ENCODE measurements at regions not wholly inside any gene's neighbourhood (a gene's known extent, or its start where the extent isn't known, plus 50 kb on each side); places are given as distances from the start of the nearest gene placed in this dataset.

DNA sequence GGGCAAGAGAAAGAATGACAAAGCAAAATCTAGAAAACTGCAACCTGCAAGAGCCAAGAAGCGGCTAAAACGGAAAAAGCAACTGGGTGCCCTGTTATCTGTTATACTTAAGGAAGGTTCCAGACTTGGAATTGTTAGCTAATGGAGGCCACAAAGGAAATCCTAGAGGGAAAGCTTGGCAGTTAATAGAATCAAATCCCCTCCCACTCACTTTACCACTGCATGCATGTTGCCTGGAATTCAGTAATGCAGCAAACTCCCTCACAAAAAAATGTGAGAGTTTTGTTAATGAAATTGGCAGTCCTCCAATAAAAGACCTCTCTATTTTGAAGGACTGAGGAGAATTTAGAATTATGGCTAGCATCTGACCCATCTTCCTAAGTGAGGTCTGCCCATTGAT lies 164.2 kb upstream of the SOX5 start:
- no peak overlapping the region for H3K4me3 ChIP-seq (ENCODE audit: low read length)
- no peak for DNase-seq (ENCODE audit: low read depth, low spot score)

DNA sequence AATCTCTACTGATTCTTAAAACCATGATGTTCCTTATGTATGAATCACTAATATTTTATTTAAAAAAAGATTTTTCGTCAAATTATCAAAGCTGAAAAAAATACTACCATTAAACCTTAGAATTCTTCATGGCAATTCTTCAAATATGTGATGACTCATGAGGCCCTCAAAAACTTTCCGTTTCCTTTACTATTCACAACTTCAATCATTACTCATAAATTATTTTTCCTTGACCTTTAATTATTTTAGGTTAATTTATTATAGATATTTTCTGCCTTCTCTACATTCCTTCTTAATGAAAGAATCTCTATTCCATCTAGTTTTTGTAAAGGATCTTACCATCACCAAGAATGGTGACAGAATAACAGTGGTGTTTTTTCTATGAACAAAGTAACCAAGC lies 162.1 kb upstream of the SOX5 start:
- no peak for DNase-seq (ENCODE audit: low read depth, low spot score)
- H3K4me3 ChIP-seq (ENCODE audit: low read length), result no peak overlapping the region

GRCh38 chr12:24111086-24111485 lies 161.6 kb upstream of the SOX5 start:
- H3K4me3 ChIP-seq (ENCODE audit: low read length), result no peak overlapping the region
- no peak for DNase-seq (ENCODE audit: low read depth, low spot score)

DNA sequence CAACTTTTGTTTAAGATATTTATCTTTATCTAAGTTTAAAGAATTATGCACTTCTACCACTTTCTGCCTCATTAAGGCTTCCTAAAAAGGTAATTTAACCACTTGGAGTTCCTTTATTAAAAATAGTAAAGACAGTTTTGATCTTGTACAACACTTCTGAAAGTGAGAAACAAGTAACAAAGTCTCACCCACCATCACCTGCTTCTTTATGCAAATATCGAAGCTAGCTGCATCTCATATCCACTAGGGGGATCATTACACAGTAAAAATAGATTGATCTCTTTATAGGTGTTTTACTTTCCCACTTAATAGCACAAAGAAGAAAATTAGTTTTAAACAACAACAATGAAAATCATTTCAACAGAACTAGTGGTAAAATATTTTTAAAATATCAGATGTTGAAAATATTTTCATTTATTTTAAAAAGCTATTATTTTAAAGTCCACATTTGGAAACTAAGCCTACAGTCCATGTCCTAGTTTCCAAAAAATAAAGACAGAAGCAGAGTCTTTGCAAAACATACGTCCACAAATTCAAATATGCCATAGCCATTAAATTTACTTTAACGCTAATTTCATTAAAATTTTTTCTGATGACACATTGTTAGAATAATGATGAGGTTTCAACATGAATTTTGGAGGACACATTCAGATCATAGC lies 160.0 kb upstream of the SOX5 start:
- H3K4me3 ChIP-seq (ENCODE audit: low read length), result no peak overlapping the region
- peak; percentile 18 for DNase-seq (ENCODE audit: low read depth, low spot score)

GRCh38 chr12:24102676-24103075 lies 153.2 kb upstream of the SOX5 start:
- no peak overlapping the region for H3K4me3 ChIP-seq (ENCODE audit: low read length)
- no peak for DNase-seq (ENCODE audit: low read depth, low spot score)

DNA sequence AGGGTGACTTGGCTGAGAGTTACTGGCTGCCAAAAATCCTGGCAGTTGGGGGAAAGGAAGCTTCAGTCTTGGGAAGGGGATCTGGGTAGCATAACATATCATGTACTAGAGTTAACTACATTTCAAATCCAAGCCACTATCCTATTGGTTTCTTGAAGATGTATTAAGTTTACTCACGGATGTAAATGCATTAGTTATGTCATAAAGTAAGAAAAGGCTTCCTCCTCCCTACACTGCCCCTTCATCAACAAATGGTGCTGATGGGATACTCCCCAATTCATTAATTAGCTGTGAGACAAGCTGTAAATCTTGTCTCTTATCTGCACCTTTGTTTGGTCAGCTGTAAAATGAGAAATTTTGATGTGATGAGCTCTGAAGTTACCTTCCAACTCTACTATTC lies 150.1 kb upstream of the SOX5 start:
- H3K4me3 ChIP-seq (ENCODE audit: low read length), result no peak overlapping the region
- no peak for DNase-seq (ENCODE audit: low read depth, low spot score)

DNA sequence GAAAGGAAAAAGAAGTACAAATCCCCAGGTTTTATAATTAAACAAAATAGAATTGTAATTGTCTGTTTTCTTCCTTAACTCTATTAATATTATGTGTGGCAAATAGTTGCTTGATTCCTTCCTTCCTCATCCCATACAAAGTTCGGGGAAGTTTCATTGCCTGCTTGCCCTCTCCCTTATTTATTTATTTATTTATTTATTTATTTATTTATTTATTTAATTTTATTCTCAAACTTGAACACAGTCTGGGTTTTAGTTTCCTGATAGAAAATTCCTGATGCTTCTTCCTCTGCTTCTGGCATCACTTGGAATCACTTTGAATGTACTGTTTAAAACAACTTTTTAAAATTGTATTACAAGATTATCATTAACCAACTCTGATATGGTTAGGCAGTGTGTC lies 145.8 kb upstream of the SOX5 start:
- DNase-seq (ENCODE audit: low read depth, low spot score), result no peak
- H3K4me3 ChIP-seq (ENCODE audit: low read length), result no peak overlapping the region

GRCh38 chr12:24089510-24089890 lies 140.0 kb upstream of the SOX5 start:
- DNase-seq (ENCODE audit: low read depth, low spot score), result no peak
- H3K4me3 ChIP-seq (ENCODE audit: low read length), result no peak overlapping the region

GRCh38 chr12:24088751-24089509 lies 139.5 kb upstream of the SOX5 start:
- no peak overlapping the region for H3K4me3 ChIP-seq (ENCODE audit: low read length)
- no peak for DNase-seq (ENCODE audit: low read depth, low spot score)

DNA sequence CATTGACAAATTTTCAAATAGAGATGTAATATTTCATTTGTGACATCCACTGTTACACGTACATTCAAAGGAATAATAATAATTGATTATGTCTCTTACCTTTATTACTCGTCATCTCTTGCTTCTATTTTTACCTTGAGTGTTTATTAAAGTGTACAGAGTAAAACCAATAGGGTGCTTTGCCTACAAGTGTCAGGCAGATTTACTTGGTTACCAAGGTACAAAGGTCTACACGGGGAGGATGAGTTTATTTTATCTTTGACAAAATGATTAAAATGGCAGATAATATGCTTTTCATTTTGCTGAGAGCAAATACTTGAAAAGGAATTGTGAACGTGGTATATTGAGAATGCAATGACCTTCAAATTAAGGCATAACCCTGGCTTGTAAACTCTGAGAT lies 137.8 kb upstream of the SOX5 start:
- no peak overlapping the region for H3K4me3 ChIP-seq (ENCODE audit: low read length)
- no peak for DNase-seq (ENCODE audit: low read depth, low spot score)

DNA sequence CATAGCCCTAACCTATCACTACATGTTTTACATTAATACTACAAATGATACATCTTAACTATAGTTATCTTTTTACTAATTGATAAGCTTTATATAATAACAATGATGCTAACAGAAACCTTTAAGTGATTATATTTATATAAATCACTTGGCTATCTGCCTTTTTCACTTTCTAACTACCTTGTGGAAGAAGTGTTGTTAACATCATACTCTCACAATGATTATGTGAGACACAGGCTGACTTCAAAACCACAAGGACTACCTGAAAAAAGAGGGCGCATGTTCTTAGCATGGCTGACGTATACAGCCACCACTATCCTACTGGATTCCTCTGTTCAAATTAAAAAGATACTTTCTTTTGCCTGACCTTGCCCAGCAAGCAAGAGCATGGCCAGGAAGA lies 135.3 kb upstream of the SOX5 start:
- DNase-seq (ENCODE audit: low read depth, low spot score), result no peak
- H3K4me3 ChIP-seq (ENCODE audit: low read length), result no peak overlapping the region

DNA sequence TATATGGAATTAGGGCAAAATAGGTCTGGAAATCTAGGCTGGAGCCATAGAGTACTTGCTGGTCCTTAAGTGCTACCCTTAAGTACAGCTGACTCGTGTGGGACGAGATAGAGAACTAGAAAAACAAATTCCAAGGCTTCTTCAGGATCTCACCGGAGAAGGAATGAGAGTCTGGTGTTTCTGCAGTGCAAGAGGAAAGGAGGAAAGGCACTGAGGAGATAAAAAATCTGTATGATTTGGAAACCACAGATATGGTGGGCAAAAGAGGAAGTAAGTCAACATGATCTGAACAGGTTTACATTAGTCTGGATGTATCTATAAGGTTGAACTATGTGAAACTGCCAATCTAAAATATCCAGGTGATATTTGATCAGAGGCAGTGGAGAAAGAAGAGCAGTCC lies 134.4 kb upstream of the SOX5 start:
- no peak for DNase-seq (ENCODE audit: low read depth, low spot score)
- H3K4me3 ChIP-seq (ENCODE audit: low read length), result no peak overlapping the region

DNA sequence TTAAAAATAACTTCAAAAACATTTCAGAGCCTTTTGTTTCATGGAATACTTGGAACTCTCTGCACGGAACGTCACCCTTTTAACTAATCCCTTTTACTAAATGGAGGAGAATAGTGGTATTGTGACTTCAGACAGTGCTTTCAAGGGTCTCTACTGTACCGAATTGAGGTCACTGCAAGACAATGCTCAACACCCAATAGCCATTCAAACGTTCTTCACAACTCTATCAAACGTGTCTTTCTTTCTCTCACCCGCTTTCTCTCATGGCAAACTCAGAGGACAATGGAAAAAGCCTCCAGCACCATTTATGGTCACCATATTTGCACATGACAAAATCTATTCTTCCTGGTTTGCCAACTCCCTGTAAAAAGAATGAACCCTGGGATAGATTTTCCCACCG lies 132.1 kb upstream of the SOX5 start:
- no peak for DNase-seq (ENCODE audit: low read depth, low spot score)
- H3K4me3 ChIP-seq (ENCODE audit: low read length), result no peak overlapping the region

GRCh38 chr12:24081092-24081529 lies 131.6 kb upstream of the SOX5 start:
- DNase-seq (ENCODE audit: low read depth, low spot score), result no peak
- H3K4me3 ChIP-seq (ENCODE audit: low read length), result no peak overlapping the region

- H3K4me3 ChIP-seq (ENCODE audit: low read length), result no peak overlapping the region
- DNase-seq (ENCODE audit: low read depth, low spot score), result no peak
These were observed 131.0 kb upstream of the SOX5 start for GRCh38 chr12:24080465-24080864.

GRCh38 chr12:24079083-24079482 lies 129.6 kb upstream of the SOX5 start:
- no peak overlapping the region for H3K4me3 ChIP-seq (ENCODE audit: low read length)
- no peak for DNase-seq (ENCODE audit: low read depth, low spot score)

- DNase-seq (ENCODE audit: low read depth, low spot score), result no peak
- no peak overlapping the region for H3K4me3 ChIP-seq (ENCODE audit: low read length)
These were observed 128.9 kb upstream of the SOX5 start for GRCh38 chr12:24078318-24078765.

- H3K4me3 ChIP-seq (ENCODE audit: low read length), result no peak overlapping the region
- no peak for DNase-seq (ENCODE audit: low read depth, low spot score)
These were observed 127.7 kb upstream of the SOX5 start for GRCh38 chr12:24077161-24077560.

DNA sequence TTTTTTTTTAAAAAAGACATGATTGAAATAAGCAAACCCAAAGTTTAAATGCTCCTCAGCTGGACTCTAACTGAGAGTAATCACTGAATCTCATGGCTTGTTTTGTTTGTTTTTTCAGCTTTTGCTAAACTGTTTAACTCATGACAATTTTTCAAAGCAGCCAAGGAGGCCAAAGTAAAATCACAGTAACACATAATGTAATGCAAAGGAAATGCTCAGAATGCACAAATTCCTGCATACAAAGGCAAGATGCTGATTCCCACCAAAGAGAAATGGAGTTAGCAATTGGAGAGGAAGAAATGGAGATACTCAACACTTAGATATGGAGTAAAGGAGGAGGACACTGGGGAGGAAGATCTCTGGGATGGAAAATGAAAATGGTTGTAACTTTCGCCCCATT lies 126.2 kb upstream of the SOX5 start:
- H3K4me3 ChIP-seq (ENCODE audit: low read length), result no peak overlapping the region
- no peak for DNase-seq (ENCODE audit: low read depth, low spot score)

- H3K4me3 ChIP-seq (ENCODE audit: low read length), result no peak overlapping the region
These were observed 123.8 kb upstream of the SOX5 start for GRCh38 chr12:24073170-24073810.

More at GRCh38 chr12:24073170-24073810, 123.8 kb upstream of the SOX5 start:
- no peak for DNase-seq (ENCODE audit: low read depth, low spot score)
